ENCODE measurements at regions not wholly inside any gene's neighbourhood (a gene's known extent, or its start where the extent isn't known, plus 50 kb on each side); places are given as distances from the start of the nearest gene placed in this dataset.

DNA sequence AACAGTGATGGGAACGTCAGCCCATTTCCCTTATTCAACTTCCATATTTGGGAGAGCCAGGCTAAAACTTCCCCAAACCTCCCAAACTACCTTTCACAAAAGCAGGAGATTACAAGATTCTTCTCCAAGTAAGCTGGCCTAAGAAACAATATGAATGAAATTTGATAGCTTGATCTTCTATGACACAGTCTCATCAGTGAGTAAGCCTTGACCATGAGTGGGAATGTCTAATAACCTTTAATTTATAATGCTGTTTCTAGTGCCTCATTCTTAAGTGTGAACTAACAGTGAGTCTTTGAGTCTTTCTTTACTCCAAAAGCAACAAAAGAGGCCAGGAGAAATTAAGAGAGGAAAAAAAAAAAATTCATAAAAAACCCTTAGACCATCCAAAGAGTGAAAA lies 1379.9 kb downstream of the EFNA5 start:
- H3K4me1 ChIP-seq (ENCODE audit: insufficient read depth, low read length, poor library complexity, severe bottlenecking) = no peaks in the 10 kb centered on the region
- no peak for DNase-seq (ENCODE audit: low spot score)
- H3K79me2 ChIP-seq (ENCODE audit: insufficient read depth, low read depth, low read length) = no peaks in the 10 kb centered on the region
- no peak overlapping the region for H3K4me2 ChIP-seq (ENCODE audit: low read length)
- no peaks in the 10 kb centered on the region for H3K9me3 ChIP-seq (ENCODE audit: low read length)
- no peak overlapping the region for H3K4me3 ChIP-seq (ENCODE audit: low read depth, low read length, poor library complexity, severe bottlenecking)
- ChIA-PET POLR2A (no interaction called here), CTCF (ENCODE audit: unreplicated experiment) (no interaction called here)
- H3K36me3 ChIP-seq (ENCODE audit: insufficient read depth, low read length) = no peaks in the 10 kb centered on the region
- no TSS peak for BruUV-seq (replicated peaks)
- no peak overlapping the region for H3K27ac ChIP-seq (ENCODE audit: low read depth, low read length, poor library complexity, severe bottlenecking)
- no peak for TF ChIP-seq EZH2phosphoT487 (IDR thresholded peaks at IDR 0.05; ENCODE audit: borderline replicate concordance, low read depth, low read length)
- no peak for TF ChIP-seq CTCF (conservative IDR thresholded peaks at IDR 0.05; ENCODE audit: low read length)
- intact Hi-C loops (cut with micrococcal nuclease; ENCODE audit: unreplicated experiment) = no loop called here
- no peaks in the 10 kb centered on the region for H4K20me1 ChIP-seq (ENCODE audit: insufficient read depth, low read length)
- no peaks in the 10 kb centered on the region for H3K9me2 ChIP-seq (ENCODE audit: insufficient read depth, low read length)
- no peak overlapping the region for H2AFZ ChIP-seq (ENCODE audit: low read length)

- no peaks in the 10 kb centered on the region for H3K9me3 ChIP-seq (ENCODE audit: low read length)
- H3K4me2 ChIP-seq (ENCODE audit: low read length) = no peak overlapping the region
- ChIA-PET POLR2A (no interaction called here), CTCF (ENCODE audit: unreplicated experiment) (no interaction called here)
- H3K4me1 ChIP-seq (ENCODE audit: insufficient read depth, low read length, poor library complexity, severe bottlenecking) = no peaks in the 10 kb centered on the region
- no TSS peak for BruUV-seq (replicated peaks)
- H3K9me2 ChIP-seq (ENCODE audit: insufficient read depth, low read length) = no peaks in the 10 kb centered on the region
- no peak overlapping the region for H3K27ac ChIP-seq (ENCODE audit: low read depth, low read length, poor library complexity, severe bottlenecking)
- no peaks in the 10 kb centered on the region for H3K79me2 ChIP-seq (ENCODE audit: insufficient read depth, low read depth, low read length)
- no peak overlapping the region for H3K4me3 ChIP-seq (ENCODE audit: low read depth, low read length, poor library complexity, severe bottlenecking)
- no peaks in the 10 kb centered on the region for H4K20me1 ChIP-seq (ENCODE audit: insufficient read depth, low read length)
- H3K36me3 ChIP-seq (ENCODE audit: insufficient read depth, low read length) = no peaks in the 10 kb centered on the region
- DNase-seq (ENCODE audit: low spot score) = no peak
- no peak for TF ChIP-seq EZH2phosphoT487 (IDR thresholded peaks at IDR 0.05; ENCODE audit: borderline replicate concordance, low read depth, low read length)
- H2AFZ ChIP-seq (ENCODE audit: low read length) = no peak overlapping the region
- intact Hi-C loops (cut with micrococcal nuclease; ENCODE audit: unreplicated experiment) = no loop called here
Measured at GRCh38 chr5:106288979-106289378, 1381.8 kb downstream of the EFNA5 start.

DNA sequence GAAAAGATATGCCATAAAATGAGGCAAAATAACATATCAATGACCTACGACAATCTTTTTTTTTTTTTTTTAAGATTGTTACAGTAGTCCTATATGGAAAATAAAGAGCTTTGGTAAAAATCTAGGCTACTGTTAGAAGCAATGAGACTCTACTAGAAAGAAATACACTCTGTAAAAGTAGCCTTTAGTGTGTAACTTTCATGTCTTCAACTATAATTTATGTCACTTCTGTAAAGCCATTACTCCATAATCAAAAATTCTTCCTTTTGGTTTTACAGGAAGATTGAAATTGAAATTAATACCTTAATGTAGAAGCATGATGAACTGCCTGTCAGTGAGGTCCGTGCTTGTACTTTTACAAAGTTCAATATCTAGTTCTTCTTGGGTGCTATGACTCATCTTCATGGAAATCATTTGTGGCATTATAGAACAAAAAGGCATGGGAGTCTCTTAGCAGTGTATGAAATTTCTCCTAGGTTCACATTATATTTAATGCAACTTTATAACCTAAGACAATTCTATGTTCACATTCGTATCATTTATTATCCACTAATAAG lies 1393.1 kb downstream of the EFNA5 start:
- Histone ChIP-seq H3K9me2 (ENCODE audit: insufficient read depth, low read length) (no peaks in the 10 kb centered on the region), H3K4me3 (ENCODE audit: low read depth, low read length, poor library complexity, severe bottlenecking) (no peak overlapping the region), H3K36me3 (ENCODE audit: insufficient read depth, low read length) (no peaks in the 10 kb centered on the region), H4K20me1 (ENCODE audit: insufficient read depth, low read length) (no peaks in the 10 kb centered on the region), H3K27ac (ENCODE audit: low read depth, low read length, poor library complexity, severe bottlenecking) (no peak overlapping the region), H3K9me3 (ENCODE audit: low read length) (no peaks in the 10 kb centered on the region), H3K4me1 (ENCODE audit: insufficient read depth, low read length, poor library complexity, severe bottlenecking) (no peaks in the 10 kb centered on the region), H2AFZ (ENCODE audit: low read length) (no peak overlapping the region), H3K79me2 (ENCODE audit: insufficient read depth, low read depth, low read length) (no peaks in the 10 kb centered on the region), H3K4me2 (ENCODE audit: low read length) (no peak overlapping the region)
- no peak for TF ChIP-seq CTCF (conservative IDR thresholded peaks at IDR 0.05; ENCODE audit: low read length)
- TF ChIP-seq EZH2phosphoT487 (IDR thresholded peaks at IDR 0.05; ENCODE audit: borderline replicate concordance, low read depth, low read length) = no peak
- ChIA-PET POLR2A (interaction anchor here (0.6 kb wide), 1 partner anchor 47 kb away, joined by 3 read pairs; no protein-coding TSS in a partner anchor), CTCF (ENCODE audit: unreplicated experiment) (no interaction called here)
- no TSS peak for BruUV-seq (replicated peaks)
- DNase-seq (ENCODE audit: low spot score) = no peak
- intact Hi-C loops (cut with micrococcal nuclease; ENCODE audit: unreplicated experiment) = no loop called here
